ENCODE measurements at regions not wholly inside any gene's neighbourhood (a gene's known extent, or its start where the extent isn't known, plus 50 kb on each side); places are given as distances from the start of the nearest gene placed in this dataset.

DNA sequence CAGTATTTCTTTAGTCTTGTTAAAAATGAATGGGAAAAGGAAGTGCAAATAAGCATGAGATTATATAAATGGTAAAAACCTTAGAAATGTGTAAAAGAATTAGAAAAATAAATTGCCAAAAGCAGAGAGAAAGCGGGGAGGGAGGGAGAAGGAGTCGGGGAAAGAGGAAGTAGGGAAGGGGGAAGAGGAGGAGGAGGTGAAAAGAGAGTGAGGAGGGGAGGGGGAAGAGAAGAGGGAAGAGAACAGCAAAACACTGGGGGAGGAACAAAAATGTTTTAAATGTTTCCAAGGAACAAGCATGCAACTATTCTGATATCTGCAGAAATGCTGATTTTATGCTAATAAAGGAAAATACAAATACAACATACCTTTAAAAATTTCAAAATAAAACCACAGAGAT, 317.5 kb downstream of the PIK3R1 start:
- no peak for TF ChIP-seq POLR2A (IDR thresholded peaks at IDR 0.05)
- no peak for TF ChIP-seq CTCF (IDR thresholded peaks at IDR 0.05)
- no peak for TF ChIP-seq POLR2AphosphoS5 (IDR thresholded peaks at IDR 0.05)
- no peak for TF ChIP-seq EP300 (IDR thresholded peaks at IDR 0.05; ENCODE audit: low read depth)

Measured in transverse colon (tissue), 4 donors.